GM21717 (cell line): ENCODE measurements at regions not wholly inside any gene's neighbourhood (a gene's known extent, or its start where the extent isn't known, plus 50 kb on each side); places are given as distances from the start of the nearest gene placed in this dataset.
"Not testable (repeated sequence)": the region's sequence is repeated elsewhere in the genome, so short reads cannot be mapped to it uniquely, and the experiment has no call there.

Experiments
- ATAC-seq: cut with Tn5 transposase; IDR thresholded peaks from one replicate; pipeline ENCODE4 v1.9.1; 2021; ENCODE audit warnings: mild to moderate bottlenecking, moderate library complexity; ENCODE audit not compliant: unreplicated experiment

DNA sequence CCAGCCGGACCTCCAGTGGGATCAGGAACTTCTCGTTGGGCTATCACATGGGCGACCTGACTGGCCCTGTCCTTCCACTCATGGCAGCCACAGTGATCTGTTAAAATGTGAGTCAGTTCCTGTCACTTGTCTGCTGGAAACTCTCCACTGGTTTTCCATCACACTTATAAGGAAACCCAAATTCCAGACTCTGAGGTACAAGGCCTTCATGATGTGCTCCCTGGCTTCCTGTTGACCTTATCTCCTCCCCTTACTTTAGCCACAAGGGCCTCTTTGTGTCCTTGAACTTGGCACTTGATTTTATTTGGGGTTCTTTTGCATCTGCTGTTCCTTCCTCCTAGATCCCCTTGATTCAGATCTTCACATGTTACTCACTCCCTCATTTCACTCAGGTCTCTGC is 96.8 kb downstream of the TENT5C start:
- ATAC-seq: no peak

DNA sequence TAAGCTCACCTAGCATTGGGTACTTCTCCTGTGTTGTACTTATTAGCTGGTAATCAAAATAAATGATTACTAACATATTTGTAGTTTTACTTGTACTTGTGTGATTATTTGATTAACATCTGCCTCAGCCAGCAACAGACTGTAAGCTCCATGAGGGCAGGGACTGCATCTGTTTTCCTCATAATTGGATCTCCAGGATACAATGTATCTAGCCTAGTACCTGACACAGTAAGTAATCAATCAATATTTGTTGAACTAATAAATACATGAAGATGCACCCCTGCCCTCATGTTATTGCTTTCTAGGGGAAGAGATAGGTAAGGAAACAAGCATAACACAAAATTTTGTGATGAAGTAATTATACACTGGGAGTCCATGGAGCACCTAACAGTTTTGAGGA is 101.5 kb downstream of the TENT5C start:
- ATAC-seq: no peak

DNA sequence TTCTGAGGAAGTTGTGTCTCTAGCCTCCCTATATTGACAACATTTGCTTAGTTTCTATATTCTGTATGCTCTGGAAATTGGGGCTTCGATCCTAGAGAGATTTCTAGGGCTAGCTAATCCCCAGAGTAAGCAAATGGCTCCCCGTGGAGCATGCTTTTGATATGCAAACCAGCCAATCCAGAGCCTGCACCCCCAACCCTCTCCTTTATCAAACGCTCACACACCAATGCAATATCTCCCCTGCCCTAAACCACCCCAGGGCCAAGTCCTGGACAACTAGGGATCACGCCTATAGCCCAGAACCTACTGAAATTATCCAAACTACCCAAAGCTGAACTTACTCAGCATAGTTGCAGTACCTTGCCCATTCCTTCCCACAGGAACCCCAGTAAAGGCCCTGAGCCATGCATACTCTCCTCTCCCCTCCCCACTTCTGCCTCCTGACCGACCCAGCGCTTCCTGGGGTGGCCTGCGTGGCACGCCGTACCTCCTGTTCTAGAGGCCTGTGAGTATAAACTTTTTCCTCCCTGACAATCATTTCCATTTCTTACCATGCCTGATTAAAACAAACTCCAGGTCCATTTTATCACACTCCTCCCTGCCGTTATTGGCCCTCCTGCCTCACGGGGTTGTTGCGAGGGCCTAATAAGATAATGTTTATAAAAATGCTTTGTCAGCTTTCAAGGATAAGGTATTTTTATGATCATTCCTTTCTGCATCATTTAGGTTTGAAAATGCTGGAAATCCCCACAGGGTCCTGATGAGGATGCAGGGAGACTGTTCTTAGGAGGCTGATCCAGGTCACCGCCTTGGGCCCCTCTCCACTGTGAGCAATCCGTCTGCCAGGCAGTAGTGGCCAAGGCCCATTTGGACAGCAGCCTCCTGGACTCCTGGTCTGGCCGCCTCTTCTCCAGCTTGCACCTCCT is 102.7 kb downstream of the TENT5C start:
- no peak for ATAC-seq

DNA sequence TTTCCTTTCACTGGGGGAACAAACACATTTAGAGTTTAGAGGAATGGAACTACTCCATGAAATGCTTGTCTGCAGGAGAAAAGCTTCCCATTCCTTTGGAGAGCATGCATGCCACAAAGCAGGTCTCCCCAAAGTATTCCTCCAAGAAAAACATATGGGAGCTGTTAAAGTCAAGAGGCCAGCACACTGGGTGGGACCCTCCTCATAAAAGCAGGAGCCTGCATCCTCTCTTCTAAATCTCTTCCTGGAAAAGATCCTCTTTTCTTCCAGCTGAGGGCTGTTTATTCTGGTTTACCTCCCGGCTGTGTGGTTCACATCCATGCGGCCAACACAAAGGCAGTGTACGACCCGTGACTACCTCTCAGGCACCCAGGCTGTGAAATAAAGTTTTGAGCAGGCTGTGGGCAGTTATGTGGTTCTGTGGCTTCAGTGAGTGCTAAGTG is 103.4 kb downstream of the TENT5C start:
- no peak for ATAC-seq

DNA sequence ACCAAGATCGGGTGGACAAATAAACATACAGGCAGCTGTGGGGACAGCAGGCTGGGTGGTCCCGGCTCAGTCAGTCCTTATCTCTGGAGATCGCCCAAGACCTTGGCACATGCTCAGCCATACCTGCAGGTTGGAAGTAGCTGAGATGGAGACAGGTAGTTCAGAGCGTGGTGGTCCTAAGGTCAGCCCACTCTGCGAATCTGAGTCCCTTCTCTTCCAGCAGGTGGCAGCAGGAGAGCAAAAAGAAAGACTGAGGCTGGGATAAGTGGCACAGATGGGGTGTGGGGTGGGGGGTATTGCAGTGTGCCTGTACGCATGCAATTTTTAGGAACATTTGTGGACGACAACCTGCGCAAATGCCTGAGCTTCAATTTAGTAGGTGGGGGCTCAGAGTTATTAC is 104.9 kb downstream of the TENT5C start:
- ATAC-seq: no peak

DNA sequence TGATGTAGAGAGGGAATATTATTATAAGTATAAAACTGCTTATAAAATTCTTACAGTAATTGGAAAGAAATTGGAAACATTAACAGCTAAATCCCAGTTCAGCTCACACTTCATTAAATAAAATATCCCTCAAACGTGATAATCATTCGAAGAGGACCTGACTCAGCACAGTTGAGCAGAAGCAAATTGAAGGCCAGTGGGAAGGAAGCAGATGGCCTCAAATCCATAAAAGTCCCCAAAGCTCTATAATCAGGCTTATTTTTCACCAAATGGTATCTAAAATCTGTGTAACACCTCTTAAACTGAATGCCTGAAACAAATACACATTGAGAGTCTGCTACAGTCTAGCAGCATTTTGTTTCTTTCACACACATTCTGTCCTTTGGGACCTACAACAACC is 106.8 kb downstream of the TENT5C start:
- no peak for ATAC-seq

DNA sequence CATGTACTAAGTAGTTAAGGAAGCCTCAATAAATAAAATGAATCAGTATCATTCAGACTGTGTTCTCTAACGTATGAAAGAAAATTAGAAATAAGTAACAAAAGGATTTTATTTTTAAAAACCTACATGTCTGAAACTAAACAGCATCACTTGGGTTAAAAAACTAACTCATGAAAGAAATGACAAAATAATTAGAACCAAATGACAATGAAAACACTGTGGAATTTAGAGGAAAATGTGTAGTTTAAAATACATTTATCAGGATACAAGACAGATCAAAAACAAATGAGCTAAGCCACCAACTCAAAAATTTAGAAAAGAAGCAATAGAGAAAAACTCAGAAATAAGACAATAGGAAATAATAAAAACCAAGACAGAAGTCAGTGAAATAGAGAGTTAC is 108.7 kb downstream of the TENT5C start:
- ATAC-seq: no peak

DNA sequence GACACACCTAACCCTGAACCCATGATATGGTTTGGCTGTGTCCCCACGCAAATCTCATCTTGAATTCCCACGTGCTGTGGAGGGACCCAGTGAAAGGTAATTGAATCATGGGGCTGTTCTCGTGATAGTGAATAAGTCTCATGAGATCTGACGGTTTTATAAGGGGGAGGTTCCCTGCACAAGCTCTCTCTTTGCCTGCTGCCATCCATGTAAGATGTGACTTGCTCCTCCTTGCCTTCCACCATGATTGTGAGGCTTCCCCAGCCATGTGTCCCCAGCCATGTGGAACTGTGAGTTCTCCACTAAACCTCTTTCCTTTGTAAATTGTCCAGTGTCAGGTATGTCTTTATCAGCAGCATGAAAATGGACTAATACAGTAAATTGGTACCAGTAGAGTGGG is 110.2 kb downstream of the TENT5C start:
- ATAC-seq: not testable (repeated sequence)

DNA sequence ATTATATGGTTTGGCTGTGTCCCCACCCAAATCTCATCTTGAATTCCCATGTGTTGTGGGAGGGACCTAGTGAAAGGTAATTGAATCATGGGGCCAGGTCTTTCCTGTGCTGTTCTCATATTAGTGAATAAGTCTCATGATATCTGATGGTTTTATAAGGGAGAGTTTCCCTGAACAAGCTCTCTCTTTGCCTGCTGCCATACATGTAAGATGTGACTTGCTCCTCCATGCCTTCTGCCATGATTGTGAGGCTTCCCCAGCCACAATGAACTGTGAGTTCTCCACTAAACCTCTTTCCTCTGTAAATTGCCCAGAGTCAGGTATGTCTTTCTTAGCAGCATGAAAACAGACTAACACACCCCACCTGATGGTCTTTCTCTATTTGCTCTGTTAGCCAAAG is 112.1 kb downstream of the TENT5C start:
- not testable (repeated sequence) for ATAC-seq

DNA sequence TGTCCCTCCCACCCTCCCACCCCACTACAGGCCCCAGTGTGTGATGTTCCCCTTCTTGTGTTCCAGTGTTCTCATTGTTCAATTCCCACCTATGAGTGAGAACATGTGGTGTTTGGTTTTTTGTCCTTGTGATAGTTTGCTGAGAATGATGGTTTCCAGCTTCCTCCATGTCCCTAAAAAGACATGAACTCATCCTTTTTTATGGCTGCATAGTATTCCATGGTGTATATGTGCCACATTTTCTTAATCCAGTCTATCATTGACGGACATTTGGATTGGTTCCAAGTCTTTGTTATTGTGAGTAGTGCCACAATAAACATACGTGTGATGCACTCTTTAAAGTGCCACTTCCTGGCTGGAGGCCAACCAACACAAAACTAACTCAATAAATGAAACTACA is 112.7 kb downstream of the TENT5C start:
- ATAC-seq: not testable (repeated sequence)

DNA sequence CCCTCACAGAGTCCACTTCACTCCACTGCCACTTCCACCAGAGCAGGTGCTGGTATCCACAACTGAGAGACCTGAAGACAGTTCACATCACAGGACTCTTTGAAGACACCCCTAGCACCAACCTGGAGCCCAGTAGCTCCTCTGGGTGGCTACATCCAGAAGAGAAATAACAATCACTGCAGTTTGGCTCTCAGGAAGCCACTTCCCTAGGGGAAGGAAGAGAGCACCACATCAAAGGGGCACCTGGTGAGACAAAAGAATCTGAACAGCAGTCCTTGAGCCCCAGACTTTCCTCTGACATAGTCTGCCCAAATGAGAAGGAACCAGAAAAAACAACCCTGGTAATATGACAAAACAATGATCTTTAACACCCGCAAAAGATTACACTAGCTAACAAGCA is 113.2 kb downstream of the TENT5C start:
- ATAC-seq: no peak

DNA sequence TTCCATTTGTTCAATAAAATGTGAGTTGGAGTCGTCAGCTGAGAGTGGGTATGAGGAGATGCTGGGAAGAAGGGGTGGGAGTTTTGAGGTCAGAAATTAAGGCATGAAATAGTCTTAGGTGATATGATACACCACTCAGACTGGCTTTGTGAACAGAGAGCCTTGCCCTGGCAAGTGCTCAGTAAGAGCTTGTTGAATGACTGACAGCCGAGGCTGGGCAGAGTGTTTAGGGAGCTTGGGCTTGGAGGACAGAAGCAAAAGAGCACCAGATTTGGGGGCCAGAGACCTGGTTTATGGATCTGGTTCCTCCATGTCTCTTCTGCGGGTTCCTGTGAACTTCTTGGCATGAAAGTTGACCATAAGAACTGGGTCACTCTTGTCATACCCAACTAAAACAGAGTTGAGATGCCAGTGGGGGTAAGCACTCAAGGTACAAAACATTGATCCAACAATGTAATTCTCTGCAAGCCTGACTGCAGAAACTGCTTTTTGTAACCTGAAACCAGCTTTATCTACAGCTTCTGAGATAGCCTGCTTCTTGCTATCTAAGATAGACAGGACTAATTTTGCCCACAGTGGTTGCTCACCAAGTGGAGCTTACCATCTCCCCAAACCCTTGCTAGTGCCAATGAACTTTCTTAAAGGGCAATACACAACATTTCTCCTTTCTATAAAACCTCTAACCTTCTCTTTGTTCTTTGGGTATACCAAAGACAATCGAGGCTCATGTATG is 126.4 kb downstream of the TENT5C start:
- no peak for ATAC-seq

DNA sequence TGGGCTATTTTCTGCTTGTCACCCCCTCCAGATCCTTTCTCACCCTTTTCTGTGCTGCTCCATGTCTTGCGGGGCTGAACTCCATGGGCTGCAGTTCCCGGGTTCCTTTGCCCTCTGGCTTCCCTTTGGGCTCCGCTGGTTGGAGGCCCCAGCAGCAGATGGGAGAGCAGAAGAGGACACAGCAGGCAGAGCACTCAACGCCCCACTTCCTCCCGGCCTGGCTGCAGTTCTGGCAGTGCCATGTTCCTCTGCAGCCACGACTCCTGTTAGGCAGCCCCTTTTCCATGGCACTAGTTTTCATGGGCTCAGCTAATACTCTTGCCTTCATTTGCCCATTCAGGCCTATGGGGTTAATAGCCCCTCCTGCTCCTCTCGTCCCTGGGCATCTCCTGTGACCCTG is 127.1 kb downstream of the TENT5C start:
- ATAC-seq: no peak

DNA sequence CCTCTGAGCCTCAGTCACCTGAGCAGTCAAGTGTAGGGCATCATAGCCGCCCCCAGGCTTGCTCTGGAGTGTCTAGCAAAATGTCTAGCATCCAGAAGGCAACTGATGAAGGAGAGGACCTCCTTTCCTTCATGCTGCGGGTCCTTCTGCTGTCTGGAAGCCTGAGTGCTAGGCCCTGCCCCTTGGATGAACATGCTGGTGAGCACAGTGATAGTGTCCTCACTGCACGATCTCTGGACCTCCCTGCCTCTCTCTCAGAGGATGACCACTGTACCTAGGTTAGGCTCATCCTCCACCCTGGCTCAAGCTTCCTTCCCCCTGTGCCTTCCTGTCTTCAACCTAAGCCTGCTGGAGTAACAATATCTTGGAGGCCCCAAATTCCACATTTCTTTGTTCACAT is 128.6 kb downstream of the TENT5C start:
- no peak for ATAC-seq

DNA sequence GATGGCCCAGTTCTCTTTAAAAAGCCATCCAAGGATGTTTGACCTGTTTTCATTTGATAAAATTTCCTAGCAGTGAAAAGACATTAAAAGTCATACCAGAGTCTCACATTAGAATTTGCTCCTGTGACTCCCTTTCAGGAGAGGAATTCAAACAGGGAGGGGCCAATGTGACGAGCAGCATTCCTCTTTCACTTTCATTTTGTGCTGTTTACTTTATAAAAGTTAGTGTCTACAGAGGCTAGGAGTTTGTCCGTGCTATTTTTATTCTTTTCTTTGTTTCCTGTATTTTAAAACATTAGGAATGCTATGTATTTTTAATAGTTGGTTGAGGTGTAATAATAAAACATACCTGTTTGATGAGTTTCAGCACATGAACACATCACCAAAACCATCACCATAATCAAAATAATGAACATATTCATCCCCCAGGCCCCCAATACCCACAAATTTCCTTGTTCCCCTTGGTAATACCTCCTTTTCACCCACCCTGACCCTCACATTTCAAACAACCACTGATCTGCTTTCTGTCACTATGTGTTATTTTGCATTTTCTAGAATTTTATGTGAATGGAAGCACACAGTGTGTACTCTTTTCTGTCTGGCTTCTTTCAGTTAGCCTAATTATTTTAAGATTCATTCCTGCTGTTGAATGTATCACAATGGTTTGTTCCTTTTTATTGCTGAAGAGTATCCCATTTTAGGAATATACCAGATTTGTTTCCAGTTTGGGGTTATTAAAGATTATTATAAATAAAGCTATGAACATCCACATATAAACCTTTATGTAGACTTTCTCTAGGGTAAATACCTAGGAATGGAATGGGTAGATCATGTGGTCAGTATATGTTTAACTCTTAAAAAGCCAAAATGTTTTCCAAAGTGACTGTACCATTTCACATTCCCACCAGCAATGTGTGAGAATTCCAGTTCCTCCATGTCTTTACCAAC is 129.5 kb downstream of the TENT5C start:
- ATAC-seq: no peak

DNA sequence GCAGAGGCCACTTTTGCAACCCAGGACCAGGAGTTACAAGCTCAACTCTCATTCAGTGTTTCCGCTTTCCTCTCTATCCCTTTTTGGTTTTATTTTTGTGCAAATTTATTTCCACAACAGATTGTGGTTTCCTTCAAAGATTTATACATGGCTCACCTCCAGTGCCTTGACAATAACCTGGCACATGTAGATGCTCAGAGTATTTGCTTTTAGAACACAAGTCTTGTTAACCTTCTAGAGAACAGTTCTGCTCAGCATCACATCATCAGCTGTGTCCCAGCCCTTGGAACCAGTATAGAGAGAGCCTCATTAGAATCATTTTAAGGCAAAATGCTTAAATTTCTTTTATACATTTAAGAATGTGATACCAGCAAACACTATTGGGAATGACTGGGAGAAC is 133.7 kb downstream of the TENT5C start:
- no peak for ATAC-seq

DNA sequence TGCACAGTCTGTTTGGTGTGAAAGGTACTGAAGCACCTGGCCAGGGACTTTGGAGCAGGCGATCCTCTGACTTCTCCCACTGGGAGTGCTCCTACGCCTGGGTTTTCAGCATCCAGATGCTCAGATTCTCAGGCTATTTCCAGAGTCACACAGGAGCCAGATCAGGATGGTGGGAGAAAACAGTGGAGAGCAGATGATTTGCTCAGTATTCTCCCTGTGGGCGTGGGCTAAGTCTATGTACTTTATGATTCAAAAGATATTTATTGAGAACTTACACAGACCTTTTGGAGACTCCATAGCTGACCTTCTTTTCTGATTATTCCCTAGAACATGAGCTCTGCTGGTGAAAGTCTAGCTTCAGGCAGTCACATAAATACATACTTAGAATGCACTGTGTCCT is 134.6 kb downstream of the TENT5C start:
- no peak for ATAC-seq

DNA sequence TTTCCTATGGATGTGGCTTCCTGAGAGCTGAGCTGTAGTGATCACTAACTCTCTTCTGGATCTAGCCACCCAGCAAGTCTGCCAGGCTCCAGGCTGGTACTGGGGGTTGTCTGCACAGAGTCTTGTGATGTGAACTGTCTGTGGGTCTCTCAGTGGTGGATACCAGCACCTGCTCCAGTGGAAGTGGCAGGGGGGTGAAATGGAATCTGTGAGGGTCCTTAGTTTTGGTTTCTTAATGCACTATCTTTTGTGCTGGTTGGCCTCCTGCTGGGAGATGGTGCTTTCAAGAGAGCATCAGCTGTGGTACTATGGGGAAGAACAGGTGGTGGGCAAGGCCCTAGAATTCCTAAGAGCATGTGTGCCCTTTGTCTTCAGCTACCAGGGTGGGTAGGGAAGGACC is 140.7 kb downstream of the TENT5C start:
- not testable (repeated sequence) for ATAC-seq

DNA sequence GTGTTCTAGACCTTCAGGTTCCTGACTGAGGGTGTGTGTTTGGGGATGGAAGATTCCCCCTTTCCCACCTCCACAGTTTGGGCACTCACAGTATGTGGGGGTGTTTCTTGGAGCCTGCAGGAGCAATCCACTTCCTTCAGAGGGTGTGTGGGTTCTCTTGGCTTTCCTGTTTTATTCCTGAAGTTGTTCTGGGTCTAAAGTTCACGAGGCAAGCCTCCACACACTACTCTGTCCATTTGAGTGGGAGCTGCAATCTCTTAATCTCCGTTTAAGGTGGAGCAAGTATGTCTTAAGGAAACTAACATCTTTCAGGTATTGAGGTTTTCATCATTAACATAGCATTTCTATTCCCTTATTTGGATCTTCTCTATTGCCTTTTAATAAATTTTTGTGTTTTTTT is 141.8 kb downstream of the TENT5C start:
- ATAC-seq: no peak

DNA sequence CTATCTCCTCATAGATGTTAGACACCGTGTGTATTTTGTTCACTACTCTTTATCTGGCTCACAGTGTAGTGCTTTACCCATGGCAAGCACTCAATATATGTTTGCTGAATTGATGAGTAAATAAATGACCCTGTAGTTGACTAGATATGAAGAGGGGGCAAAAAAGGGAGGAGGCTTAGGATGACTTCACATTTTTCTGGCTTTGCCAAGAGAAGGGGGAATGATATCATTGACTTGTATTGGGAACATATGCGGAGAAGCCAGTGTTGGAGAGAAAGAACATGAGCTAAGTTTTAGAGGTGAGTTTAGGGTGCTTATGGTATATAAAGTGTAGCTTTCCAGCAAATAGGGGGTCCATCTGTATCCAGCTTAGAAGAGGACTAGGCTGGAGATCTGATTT is 145.5 kb downstream of the TENT5C start:
- no peak for ATAC-seq

DNA sequence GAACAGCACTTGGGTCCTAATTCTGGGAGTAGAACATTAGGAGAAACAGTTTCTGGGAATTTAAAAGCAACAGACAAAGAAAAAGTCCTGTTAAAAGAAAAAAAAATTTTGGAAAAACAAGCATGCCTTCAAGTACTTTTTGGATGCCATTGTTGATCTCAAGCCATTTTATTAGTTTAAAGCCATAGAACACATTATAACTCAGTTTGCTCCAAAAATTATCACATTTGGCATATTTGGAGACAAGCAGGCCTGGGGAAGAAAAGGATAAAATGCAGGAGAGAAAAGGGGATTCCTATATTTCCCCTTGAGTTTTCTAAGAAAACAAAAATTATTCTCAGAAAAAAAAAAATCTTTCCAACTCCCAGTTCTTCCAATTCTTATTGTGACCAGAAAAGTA is 146.8 kb downstream of the TENT5C start:
- ATAC-seq: no peak
